Retinal pigment epithelial cell (primary cell): ENCODE measurements at regions not wholly inside any gene's neighbourhood (a gene's known extent, or its start where the extent isn't known, plus 50 kb on each side); places are given as distances from the start of the nearest gene placed in this dataset.

ENCODE experiments used
- DNase-seq: peaks from one replicate; pipeline ENCODE4 v3.0.0-alpha.2; 2010; ENCODE audit warnings: low read depth
- H3K4me3 ChIP-seq: 2 replicates; pipeline ENCODE4 v1.5.1; 2011; ENCODE audit warnings: mild to moderate bottlenecking, low read length, control low read depth, moderate library complexity
- TF ChIP-seq, protein P1 (sequence below): conservative IDR thresholded peaks from 2 replicates; pipeline ENCODE4 v1.5.1; 2011; ENCODE audit warnings: low read depth, low read length, control low read depth, inconsistent platforms

DNA sequence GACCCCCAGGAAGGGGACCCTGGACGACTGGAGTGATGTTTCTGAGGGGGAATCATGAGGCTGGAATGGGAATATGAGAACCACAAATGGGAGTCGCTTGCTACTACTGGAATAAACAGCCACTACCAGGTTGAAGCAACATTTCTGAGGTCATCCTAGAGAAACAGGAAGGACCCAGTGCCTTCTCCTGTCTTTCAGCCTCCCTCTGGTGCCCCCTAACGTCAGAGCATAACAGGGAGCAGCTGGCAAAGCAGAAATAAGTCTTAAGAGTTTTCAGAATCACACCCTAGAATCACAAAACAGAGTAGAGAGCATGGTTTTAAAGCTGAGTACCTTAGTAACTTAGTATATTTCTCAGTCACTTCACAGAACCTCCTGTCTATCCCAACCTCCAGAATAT lies 347.8 kb upstream of the PITX2 start:
- DNase-seq = no peak
- no peak overlapping the region for H3K4me3 ChIP-seq
- TF ChIP-seq, protein P1, sequence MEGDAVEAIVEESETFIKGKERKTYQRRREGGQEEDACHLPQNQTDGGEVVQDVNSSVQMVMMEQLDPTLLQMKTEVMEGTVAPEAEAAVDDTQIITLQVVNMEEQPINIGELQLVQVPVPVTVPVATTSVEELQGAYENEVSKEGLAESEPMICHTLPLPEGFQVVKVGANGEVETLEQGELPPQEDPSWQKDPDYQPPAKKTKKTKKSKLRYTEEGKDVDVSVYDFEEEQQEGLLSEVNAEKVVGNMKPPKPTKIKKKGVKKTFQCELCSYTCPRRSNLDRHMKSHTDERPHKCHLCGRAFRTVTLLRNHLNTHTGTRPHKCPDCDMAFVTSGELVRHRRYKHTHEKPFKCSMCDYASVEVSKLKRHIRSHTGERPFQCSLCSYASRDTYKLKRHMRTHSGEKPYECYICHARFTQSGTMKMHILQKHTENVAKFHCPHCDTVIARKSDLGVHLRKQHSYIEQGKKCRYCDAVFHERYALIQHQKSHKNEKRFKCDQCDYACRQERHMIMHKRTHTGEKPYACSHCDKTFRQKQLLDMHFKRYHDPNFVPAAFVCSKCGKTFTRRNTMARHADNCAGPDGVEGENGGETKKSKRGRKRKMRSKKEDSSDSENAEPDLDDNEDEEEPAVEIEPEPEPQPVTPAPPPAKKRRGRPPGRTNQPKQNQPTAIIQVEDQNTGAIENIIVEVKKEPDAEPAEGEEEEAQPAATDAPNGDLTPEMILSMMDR = peak; percentile 89

DNA sequence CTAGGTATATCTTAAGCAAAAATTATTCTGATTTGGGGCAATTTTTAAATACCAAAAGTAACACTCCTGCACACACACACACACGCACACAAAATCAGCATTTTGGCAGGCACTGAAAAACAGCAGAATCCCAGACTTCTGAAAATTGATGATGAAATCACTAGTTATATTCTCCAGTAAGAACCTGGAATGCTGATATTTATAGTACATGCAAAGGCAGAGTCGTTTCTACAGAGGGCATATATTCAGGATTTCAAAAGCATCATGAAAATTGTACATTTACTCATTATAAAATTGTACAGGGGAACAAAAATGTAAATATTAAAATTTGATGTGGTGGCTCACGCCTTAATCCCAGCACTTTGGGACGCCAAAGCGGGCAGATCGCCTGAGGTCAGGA lies 352.5 kb upstream of the PITX2 start:
- no peak for DNase-seq
- TF ChIP-seq, protein P1 = no peak
- H3K4me3 ChIP-seq = no peak overlapping the region

DNA sequence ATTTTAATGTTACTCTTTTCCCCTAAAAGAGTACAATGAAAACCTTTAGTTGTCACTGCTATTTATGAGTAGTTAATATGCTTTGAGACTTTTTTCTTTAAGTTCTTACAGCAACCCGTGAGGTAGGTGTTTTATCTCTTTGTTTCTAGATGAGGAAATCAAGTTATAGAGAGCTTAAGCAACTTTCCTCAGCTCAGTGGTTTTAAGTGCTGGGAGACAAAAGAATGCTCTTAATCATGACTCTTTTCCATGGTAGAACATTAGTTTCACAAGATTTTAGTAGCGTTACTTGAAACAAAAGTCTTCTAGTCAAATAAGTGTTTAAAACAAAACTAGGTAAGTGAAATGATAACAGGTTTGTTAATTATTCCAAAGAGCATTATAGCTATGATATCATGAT lies 354.7 kb upstream of the PITX2 start:
- TF ChIP-seq, protein P1 = no peak
- no peak overlapping the region for H3K4me3 ChIP-seq
- no peak for DNase-seq

DNA sequence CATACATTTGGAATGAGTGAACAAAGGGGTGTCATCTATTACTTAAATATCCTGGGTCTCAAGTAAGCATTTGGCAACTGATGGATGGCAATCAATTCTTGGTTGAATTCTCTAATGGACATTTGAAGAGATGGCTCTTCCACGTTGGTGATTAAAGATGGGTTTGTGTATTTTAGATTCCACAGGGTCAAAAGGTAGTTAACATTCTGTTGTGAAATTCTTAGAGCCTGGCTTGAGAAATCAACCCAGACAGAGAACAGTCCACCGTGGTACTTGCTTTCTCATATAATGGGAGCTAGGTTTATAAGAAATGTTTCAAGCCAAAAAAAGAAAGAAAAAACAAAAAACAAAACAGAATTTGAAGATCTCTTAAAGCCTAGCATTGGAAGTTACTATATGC lies 355.9 kb upstream of the PITX2 start:
- TF ChIP-seq, protein P1 = no peak
- no peak for DNase-seq
- no peak overlapping the region for H3K4me3 ChIP-seq

DNA sequence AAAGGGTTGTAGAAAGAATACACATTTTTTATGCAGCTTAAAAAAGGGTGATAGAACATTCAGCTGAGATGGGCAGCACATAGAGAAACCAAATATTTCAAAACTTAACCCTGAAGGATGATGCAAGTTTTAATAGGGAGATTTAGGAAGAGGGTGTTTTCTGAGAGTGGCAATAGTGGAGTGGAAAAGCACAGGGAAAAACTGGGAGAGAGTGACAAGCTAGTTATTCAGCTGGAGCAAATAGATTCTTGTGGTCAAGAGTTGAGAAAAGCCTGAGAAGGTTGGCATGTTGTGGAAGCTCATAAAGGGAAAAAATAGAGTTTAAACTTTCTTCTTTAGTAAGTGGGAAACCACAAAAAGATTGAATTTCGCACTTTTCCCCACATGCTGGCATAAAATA lies 359.6 kb upstream of the PITX2 start:
- no peak overlapping the region for H3K4me3 ChIP-seq
- TF ChIP-seq, protein P1 = no peak
- no peak for DNase-seq

DNA sequence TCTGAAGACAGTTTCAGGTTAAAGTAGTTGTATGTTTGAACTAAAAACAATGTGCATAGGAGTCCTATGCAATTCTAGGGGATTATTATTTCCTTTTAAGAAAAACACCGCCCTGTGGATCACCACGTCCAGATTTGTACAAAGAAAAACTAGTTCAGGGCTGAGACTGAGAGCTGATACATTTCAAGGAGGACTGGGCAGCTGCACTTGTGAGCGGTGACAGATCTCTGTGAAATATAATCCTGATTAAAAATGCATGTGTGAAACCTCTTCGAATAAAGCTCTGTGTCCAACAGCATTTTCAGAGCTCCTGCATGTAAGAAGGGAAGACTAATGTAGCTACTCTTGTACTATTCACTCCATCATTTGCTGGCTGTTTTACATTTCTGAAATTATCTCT lies 365.8 kb upstream of the PITX2 start:
- no peak for DNase-seq
- TF ChIP-seq, protein P1 = no peak
- H3K4me3 ChIP-seq = no peak overlapping the region

DNA sequence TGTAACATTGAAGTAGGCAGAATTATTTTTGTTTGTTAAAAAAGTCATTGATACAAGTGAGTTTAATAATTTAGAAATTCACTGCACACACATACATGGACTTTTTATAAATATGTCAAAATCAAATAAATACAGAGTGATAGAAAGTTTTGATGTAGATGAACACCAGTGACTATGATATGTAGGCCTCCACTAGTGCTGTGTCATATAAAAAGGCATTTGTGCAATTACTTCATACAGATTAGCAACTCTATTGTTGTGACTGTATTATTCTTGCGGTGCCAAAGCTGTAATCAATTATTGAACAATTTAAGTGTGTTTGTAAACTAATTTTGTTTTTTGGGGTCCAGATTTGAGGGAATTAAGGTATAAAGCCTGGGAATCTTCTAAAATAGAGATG lies 366.2 kb upstream of the PITX2 start:
- TF ChIP-seq, protein P1 = no peak
- DNase-seq = no peak

More for the DNA sequence above, 366.2 kb upstream of the PITX2 start:
- H3K4me3 ChIP-seq = no peak overlapping the region
